HEK293 (cell line): ENCODE measurements at regions not wholly inside any gene's neighbourhood (a gene's known extent, or its start where the extent isn't known, plus 50 kb on each side); places are given as distances from the start of the nearest gene placed in this dataset.

Experiments used
- ZBTB49 ChIP-seq: fragments of 450-650 bp; formaldehyde crosslinking; IDR thresholded peaks from 2 replicates; pipeline ENCODE4 v1.5.1; 2016; ENCODE audit warnings: missing biosample characterization, missing genetic modification characterization, low read depth
- ZNF133 ChIP-seq: fragments of 450-650 bp; formaldehyde crosslinking; IDR thresholded peaks from 2 replicates; pipeline ENCODE4 v1.5.1; 2016; ENCODE audit warnings: missing biosample characterization, missing genetic modification characterization
- ZNF239 ChIP-seq: fragments of 450-650 bp; formaldehyde crosslinking; IDR thresholded peaks from 2 replicates; pipeline ENCODE4 v1.5.1; 2016; ENCODE audit warnings: missing biosample characterization, missing genetic modification characterization
- ZSCAN16 ChIP-seq: fragments of 450-650 bp; formaldehyde crosslinking; IDR thresholded peaks from 2 replicates; pipeline ENCODE4 v1.5.1; 2016; ENCODE audit warnings: missing biosample characterization, missing genetic modification characterization

GRCh38 chr11:96967616-96968015 lies 577.8 kb downstream of the JRKL start:
- TF ChIP-seq ZNF133 (no peak), ZNF239 (tag by site-specific recombination) (no peak), ZSCAN16 (tag by site-specific recombination) (no peak), ZBTB49 (tag by site-specific recombination) (no peak)
